GM12878 (cell line): ENCODE measurements at regions not wholly inside any gene's neighbourhood (a gene's known extent, or its start where the extent isn't known, plus 50 kb on each side); places are given as distances from the start of the nearest gene placed in this dataset.

ENCODE experiments used
- ATAC-seq: fragments of 200-7000 bp; cut with Tn5 transposase; 3 replicates; pipeline ENCODE4 v1.9.1; 2020; ENCODE audit warnings: mild to moderate bottlenecking, moderate library complexity
- BruUV-seq: library from RNA; stranded (reverse); fragments of 400-500 nt; replicated peaks from 2 replicates; lab custom pipeline; 2021; lab: Mats Ljungman, UMichigan
- CTCF ChIA-PET: fragments of 300-600 bp; sonication (Branson Sonifier 250); formaldehyde crosslinking; extraction: SDS; loops from one replicate; lab custom pipeline; 2021; ENCODE audit warnings: inconsistent platforms; lab: Yijun Ruan, JAX
- POLR2A ChIA-PET: fragments of 350-600 bp; formaldehyde crosslinking; extraction: SDS; loops from one replicate; lab custom pipeline; 2021; ENCODE audit warnings: inconsistent platforms; lab: Charles Lee
- RAD21 ChIA-PET: fragments of 300-600 bp; sonication (Branson Sonifier 250); formaldehyde crosslinking; loops from one replicate; lab custom pipeline; 2023; ENCODE audit warnings: antibody characterized with exemption; ENCODE audit not compliant: unreplicated experiment; lab: Charles Lee
- SMC1A ChIA-PET: fragments of 300-600 bp; sonication (Branson Sonifier 250); formaldehyde crosslinking; loops from one replicate; lab custom pipeline; 2023; ENCODE audit not compliant: unreplicated experiment, uncharacterized antibody; lab: Charles Lee
- DNase-seq: peaks from one replicate; pipeline ENCODE4 v3.0.0-alpha.2; 2011; ENCODE audit warnings: low read depth, low spot score
- FAIRE-seq: peaks from 3 replicates; lab custom pipeline; 2011; peaks lifted over from hg19 to GRCh38; lab: Jason Lieb, UNC
- H2AFZ ChIP-seq: 2 replicates; pipeline ENCODE4 v1.6.0; 2011; ENCODE audit warnings: low read depth, low read length, control low read depth; ENCODE audit not compliant: control insufficient read depth
- H3K27ac ChIP-seq: 2 replicates; pipeline ENCODE4 v1.5.1; 2011; ENCODE audit warnings: control low read depth; ENCODE audit not compliant: control insufficient read depth, insufficient read depth
- H3K27me3 ChIP-seq, 2 experiments: replicated peaks in 1 of 2; 2 replicates each; pipeline versions ENCODE4 v1.6.0 to v1.6.1; 2011; ENCODE audit warnings: low read length in 1 of 2; ENCODE audit not compliant: control insufficient read depth in 2 of 2, insufficient read depth in 2 of 2
- H3K36me3 ChIP-seq, 2 experiments: 2 replicates each; pipeline ENCODE4 v1.5.1; 2011; ENCODE audit warnings: low read length in 1 of 2; ENCODE audit not compliant: control insufficient read depth in 2 of 2, insufficient read depth in 2 of 2
- H3K4me1 ChIP-seq: 2 replicates; pipeline ENCODE4 v1.6.1; 2011; ENCODE audit warnings: mild to moderate bottlenecking, low read length, moderate library complexity, mixed read lengths; ENCODE audit not compliant: control insufficient read depth, insufficient read depth
- H3K4me2 ChIP-seq: 2 replicates; pipeline ENCODE4 v1.6.0; 2011; ENCODE audit warnings: control low read depth; ENCODE audit not compliant: control insufficient read depth, insufficient read depth
- H3K4me3 ChIP-seq: fragments of 200-600 bp; sonication (generic); 2 replicates; pipeline ENCODE4 v1.5.1; 2016
- H3K79me2 ChIP-seq: 2 replicates; pipeline ENCODE4 v1.6.0; 2011; ENCODE audit warnings: low read length; ENCODE audit not compliant: control insufficient read depth, insufficient read depth
- H3K9ac ChIP-seq: 2 replicates; pipeline ENCODE4 v1.8.0; 2011; ENCODE audit warnings: low read length, control low read depth, mixed read lengths; ENCODE audit not compliant: control insufficient read depth, insufficient read depth
- H3K9me3 ChIP-seq: replicated peaks from 3 replicates; pipeline ENCODE4 v1.5.1; 2011; ENCODE audit warnings: mild to moderate bottlenecking, low read length; ENCODE audit not compliant: control insufficient read depth, insufficient read depth
- H4K20me1 ChIP-seq: 2 replicates; pipeline ENCODE4 v1.6.0; 2011; ENCODE audit not compliant: control insufficient read depth, insufficient read depth
- E2F8 ChIP-seq: fragments of 450-650 bp; IDR thresholded peaks from 2 replicates; pipeline ENCODE4 v1.6.1; 2018; ENCODE audit warnings: mild to moderate bottlenecking, low read depth, moderate library complexity; ENCODE audit not compliant: partially characterized antibody
- IRF3 ChIP-seq: fragments of 450-650 bp; IDR thresholded peaks from 2 replicates; pipeline ENCODE4 v1.6.1; 2014; ENCODE audit warnings: mild to moderate bottlenecking
- IRF4 ChIP-seq: IDR thresholded peaks from 2 replicates; pipeline ENCODE4 v1.6.1; 2011; ENCODE audit warnings: low read depth, low read length
- KDM1A ChIP-seq: fragments of 200-600 bp; sonication (generic); IDR thresholded peaks from 2 replicates; pipeline ENCODE4 v1.6.1; 2016; ENCODE audit warnings: borderline replicate concordance
- MXI1 ChIP-seq: fragments of 150-350 bp; IDR thresholded peaks from 2 replicates; pipeline ENCODE4 v1.6.1; 2011; ENCODE audit warnings: low read depth, mild to moderate bottlenecking, inconsistent platforms, low read length, improper control_type of control experiment
- NR2C1 ChIP-seq: fragments of 450-650 bp; IDR thresholded peaks from 2 replicates; pipeline ENCODE4 v1.6.1; 2017; ENCODE audit warnings: antibody characterized with exemption, mild to moderate bottlenecking, moderate library complexity
- PKNOX1 ChIP-seq: fragments of 450-650 bp; IDR thresholded peaks from 2 replicates; pipeline ENCODE4 v1.6.1; 2016; ENCODE audit warnings: mild to moderate bottlenecking
- POLR2AphosphoS2 ChIP-seq: IDR thresholded peaks from 2 replicates; pipeline ENCODE4 v1.6.1; 2011; ENCODE audit warnings: low read depth, mild to moderate bottlenecking, low read length, improper control_type of control experiment, moderate library complexity
- RCOR1 ChIP-seq: conservative IDR thresholded peaks from 2 replicates; pipeline ENCODE4 v1.6.1; 2012; ENCODE audit warnings: low read depth, low read length, improper control_type of control experiment
- SRF ChIP-seq, 2 experiments: IDR thresholded peaks; 2 replicates each; pipeline ENCODE4 v1.6.1; 2011; ENCODE audit warnings: low read depth in 2 of 2, low read length in 2 of 2, mild to moderate bottlenecking in 1 of 2, moderate library complexity in 1 of 2
- STAT1 ChIP-seq: fragments of 450-650 bp; conservative IDR thresholded peaks from 2 replicates; pipeline ENCODE4 v1.6.1; 2014; ENCODE audit warnings: antibody characterized with exemption, mild to moderate bottlenecking
- ZNF24 ChIP-seq: fragments of 450-650 bp; IDR thresholded peaks from 2 replicates; pipeline ENCODE4 v1.6.1; 2017; ENCODE audit warnings: antibody characterized with exemption, mild to moderate bottlenecking
- ZNF274 ChIP-seq: IDR thresholded peaks from one replicate; pipeline ENCODE4 v1.8.0; 2011; ENCODE audit not compliant: insufficient read length, insufficient read depth
- WGBS: methylation state at CpG from one replicate; pipeline ENCODE4 v1.1.6; 2016; ENCODE audit warnings: low lambda C conversion rate; ENCODE audit not compliant: insufficient replicate concordance, insufficient coverage; ENCODE audit errors: missing lambda C conversion rate; 5-methylcytosine and 5-hydroxymethylcytosine counted together
- in situ Hi-C: fragments of 300-500 bp; cut with MboI; formaldehyde crosslinking; loops from 9 replicates; pipeline ENCODE4 v1.14.3; 2018; ENCODE audit warnings: mixed read lengths
- intact Hi-C: fragments of 100-400 bp; cut with micrococcal nuclease; formaldehyde crosslinking; loops from one replicate; pipeline ENCODE4 v1.14.2; 2022; ENCODE audit not compliant: unreplicated experiment
- TF ChIP-seq, protein P1 (sequence below): IDR thresholded peaks from 2 replicates; pipeline ENCODE4 v1.6.1; 2012; ENCODE audit warnings: low read depth, low read length, improper control_type of control experiment

GRCh38 chr2:204341887-204342276, 203.4 kb upstream of the PARD3B start:
- no peaks in the 10 kb centered on the region for H3K9me3 ChIP-seq
- TF ChIP-seq RCOR1 (no peak), IRF4 (no peak), STAT1 (no peak), NR2C1 (no peak), POLR2AphosphoS2 (no peak), SRF (IDR thresholded peaks at IDR 0.05; ENCODE audit: low read depth in 2 of 2, low read length in 2 of 2) (no peak), ZNF274 (no peak), IRF3 (no peak), KDM1A (no peak), E2F8 (no peak), MXI1 (no peak), ZNF24 (no peak), PKNOX1 (no peak)
- TF ChIP-seq, protein P1, sequence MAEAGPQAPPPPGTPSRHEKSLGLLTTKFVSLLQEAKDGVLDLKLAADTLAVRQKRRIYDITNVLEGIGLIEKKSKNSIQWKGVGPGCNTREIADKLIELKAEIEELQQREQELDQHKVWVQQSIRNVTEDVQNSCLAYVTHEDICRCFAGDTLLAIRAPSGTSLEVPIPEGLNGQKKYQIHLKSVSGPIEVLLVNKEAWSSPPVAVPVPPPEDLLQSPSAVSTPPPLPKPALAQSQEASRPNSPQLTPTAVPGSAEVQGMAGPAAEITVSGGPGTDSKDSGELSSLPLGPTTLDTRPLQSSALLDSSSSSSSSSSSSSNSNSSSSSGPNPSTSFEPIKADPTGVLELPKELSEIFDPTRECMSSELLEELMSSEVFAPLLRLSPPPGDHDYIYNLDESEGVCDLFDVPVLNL = no peak
- TF ChIP-seq, all 136 proteins: peak for 0
- ChIA-PET POLR2A (no interaction called here), CTCF (no interaction called here), RAD21 (no interaction called here), SMC1A (no interaction called here)
- BruUV-seq = no TSS peak
- FAIRE-seq (no peak), DNase-seq (no peak), ATAC-seq (no peak)
- H3K4me2 ChIP-seq = no peak overlapping the region
- H3K9ac ChIP-seq = no peak overlapping the region
- no peaks in the 10 kb centered on the region for H3K36me3 ChIP-seq
- H3K4me3 ChIP-seq = no peak overlapping the region
- H3K4me1 ChIP-seq = no peaks in the 10 kb centered on the region
- WGBS = 0% methylated on average over 2 of the region's 2 CpGs
- H4K20me1 ChIP-seq = no peaks in the 10 kb centered on the region
- H3K79me2 ChIP-seq = no peaks in the 10 kb centered on the region
- intact Hi-C loops (no loop called here), in situ Hi-C loops (no loop called here)
- no peak overlapping the region for H2AFZ ChIP-seq
- no peaks in the 10 kb centered on the region for H3K27me3 ChIP-seq
- no peak overlapping the region for H3K27ac ChIP-seq
